GM21723 (cell line): ENCODE measurements at regions not wholly inside any gene's neighbourhood (a gene's known extent, or its start where the extent isn't known, plus 50 kb on each side); places are given as distances from the start of the nearest gene placed in this dataset.
"Not testable (repeated sequence)": the region's sequence is repeated elsewhere in the genome, so short reads cannot be mapped to it uniquely, and the experiment has no call there.

Source experiments
- ATAC-seq: cut with Tn5 transposase; IDR thresholded peaks from one replicate; pipeline ENCODE4 v1.9.1; 2021; ENCODE audit warnings: mild to moderate bottlenecking, moderate library complexity; ENCODE audit not compliant: unreplicated experiment

DNA sequence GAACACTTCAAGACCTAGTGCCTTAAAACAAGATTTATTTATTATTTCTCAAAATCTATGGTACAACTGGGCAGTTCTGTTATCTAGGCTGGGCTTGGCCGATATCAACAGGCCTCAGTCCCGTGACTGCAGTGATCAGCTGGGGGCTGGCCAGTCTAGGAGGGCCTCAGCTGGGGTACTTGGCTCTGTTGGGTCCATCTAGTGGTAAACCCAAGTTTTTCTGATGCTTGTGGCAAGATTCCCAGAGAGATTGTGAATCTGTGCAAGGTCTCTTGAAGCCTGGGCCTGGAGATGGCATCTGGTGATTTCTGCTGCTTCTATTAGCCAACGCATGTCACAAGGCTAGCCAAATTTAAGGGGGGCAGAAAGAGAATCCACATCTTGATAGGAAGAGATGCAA, 482.4 kb upstream of the SGO1 start:
- ATAC-seq: no peak

DNA sequence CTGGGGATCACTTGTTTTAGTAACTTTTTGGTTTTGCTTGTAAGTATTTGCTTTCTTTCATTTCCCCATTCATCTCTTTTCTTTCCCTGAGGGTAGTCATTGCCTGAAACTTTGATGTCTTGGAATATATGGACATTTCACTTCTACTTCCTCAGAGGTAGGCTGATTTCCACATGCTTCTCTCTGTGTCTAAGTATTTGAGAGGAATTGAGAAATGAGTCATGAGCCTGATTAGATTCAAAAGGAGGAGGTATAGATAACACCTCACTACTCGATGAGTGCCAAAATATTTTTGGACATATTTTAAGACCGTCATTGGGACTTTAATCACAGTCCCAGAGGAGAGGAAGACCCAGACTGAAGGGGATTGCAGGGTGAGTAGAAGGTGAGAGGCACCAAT, 480.1 kb upstream of the SGO1 start:
- ATAC-seq: no peak

GRCh38 chr3:20658491-20658890, 472.5 kb upstream of the SGO1 start:
- no peak for ATAC-seq

DNA sequence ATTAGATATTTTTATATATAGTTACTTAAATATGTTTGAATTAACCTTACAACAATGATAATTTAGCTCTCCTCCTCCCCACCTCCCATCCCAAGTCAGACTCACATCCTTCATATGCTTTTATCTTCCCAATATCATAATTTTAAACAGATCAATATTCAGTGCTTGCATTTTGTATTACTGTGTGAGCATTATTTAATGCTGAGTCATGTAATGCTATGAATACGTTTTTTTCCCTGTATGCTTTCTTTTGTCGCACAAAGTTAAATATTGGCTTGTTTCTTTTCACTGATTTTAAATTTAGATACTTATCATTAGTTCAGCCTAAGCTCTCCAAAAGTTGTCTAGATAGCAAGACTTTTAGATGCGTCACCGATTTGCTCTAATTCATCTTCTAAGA, 471.6 kb upstream of the SGO1 start:
- ATAC-seq: no peak

- no peak for ATAC-seq
Observed at GRCh38 chr3:20652231-20652986, 466.4 kb upstream of the SGO1 start.

DNA sequence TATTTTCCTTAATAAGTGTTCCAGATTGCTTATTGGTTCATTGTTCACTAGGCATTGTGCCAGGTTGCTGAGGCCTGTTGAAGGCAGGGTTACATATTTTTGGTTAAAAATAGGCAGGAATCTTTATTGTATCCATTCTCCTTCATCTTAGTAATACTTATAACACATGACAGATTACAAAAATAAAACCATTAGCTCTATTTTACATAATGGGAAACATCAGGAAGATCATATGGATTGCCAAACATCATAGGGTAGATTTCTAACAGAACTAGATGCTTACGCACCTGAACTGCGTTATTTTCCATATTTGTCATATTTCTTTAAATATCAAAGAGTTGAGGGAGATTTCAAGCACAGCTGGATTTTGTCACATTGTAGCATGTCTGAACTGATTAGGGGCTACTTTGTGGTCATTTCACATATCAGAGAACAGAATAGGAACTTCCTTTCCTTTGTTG, 462.9 kb upstream of the SGO1 start:
- no peak for ATAC-seq

- ATAC-seq: no peak
Observed at GRCh38 chr3:20648294-20648693, 462.3 kb upstream of the SGO1 start.

DNA sequence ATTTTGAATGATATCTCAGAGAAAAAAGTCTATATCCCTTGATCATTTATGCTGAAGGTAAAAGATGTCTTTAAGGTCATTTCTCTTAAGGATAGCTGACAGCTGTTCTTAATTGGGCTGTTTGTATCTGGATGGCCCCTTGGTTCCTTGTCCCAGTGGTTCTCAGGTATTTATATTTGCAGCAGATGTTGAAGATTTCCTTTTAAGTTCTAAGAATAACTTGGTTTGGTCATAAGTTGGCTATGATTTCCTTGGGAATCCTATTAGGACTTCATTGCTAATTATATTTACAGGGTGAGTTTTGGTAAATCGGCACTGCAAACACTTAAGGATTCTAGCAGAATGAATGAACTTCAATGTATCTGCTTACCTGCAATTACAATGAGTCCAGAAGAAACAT, 460.4 kb upstream of the SGO1 start:
- no peak for ATAC-seq

DNA sequence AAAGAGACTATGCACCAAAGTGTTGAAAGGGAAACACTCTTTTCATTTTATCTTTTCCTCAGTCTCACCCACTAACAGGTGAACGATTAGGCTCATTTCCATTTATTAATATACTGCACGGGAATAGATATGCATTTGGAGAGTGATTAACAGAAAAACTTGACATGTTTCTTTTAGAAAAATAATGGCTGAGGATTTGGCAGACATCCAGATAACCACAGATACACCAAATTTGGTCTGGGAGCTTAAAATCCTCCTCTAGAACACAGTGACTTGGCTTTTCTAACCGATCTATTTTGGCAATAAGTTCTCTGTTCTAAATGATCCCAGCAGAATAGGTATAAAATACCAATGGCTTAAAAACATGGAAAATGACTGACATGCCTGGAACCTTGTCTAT, 459.3 kb upstream of the SGO1 start:
- ATAC-seq: no peak

DNA sequence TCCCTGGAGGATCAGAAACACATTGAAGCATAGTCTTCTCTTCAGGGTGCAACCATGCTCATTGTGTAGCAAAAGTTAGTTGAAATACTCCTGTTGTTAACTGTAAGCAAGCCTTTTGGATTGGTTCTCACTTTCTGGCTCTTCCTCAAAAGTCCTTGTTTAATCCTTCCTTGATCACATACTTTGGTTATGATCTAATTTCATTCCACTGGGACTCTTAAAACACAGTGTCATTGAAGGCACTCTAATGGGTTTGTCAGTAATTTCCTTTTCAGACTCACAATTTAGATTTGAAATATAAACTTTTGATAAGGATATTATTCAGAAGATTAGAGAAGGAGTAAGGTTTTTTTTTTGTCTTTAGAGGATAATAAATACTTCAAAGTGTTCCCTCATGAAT, 451.7 kb upstream of the SGO1 start:
- ATAC-seq: no peak

DNA sequence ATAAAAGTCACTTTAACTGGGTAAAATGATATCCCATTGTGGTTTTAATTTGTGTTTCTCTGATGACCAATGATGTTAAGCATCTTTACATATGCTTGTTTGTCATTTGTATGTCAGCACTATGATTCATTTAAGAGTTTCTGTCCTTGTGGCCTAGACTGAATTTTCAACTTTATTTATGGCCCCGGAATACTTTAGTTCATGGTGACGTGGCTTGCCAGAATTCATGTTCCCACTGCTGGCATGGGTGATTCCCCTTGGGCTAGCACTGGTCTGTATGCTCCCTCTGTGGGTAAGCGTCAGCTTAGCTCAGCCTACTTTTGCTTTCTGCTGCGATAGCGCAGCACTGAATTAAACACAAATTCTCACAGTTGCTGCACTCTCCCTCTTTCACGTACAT, 436.3 kb upstream of the SGO1 start:
- no peak for ATAC-seq

- ATAC-seq: not testable (repeated sequence)
Observed at GRCh38 chr3:20618621-20619020, 432.6 kb upstream of the SGO1 start.

DNA sequence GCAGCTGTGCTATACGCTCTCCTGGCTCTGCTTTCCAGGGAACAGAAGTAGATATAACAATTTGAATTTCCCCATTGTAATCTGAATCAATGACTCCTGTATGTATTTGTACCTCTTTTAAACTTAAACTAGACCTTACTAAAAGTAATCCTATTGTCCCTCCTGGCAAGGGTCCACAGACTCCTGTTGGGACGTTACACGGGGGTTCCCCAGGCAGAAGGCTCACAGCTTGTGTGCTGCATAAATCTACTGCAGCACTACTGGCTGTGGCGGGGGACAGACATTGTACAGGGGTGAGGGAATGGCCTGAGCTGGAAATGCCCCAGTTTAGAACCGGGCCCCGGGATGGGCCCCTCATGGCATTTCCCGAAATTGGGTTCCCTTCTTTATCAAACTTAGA, 432.2 kb upstream of the SGO1 start:
- not testable (repeated sequence) for ATAC-seq

GRCh38 chr3:20615982-20616381, 430.0 kb upstream of the SGO1 start:
- ATAC-seq: not testable (repeated sequence)

DNA sequence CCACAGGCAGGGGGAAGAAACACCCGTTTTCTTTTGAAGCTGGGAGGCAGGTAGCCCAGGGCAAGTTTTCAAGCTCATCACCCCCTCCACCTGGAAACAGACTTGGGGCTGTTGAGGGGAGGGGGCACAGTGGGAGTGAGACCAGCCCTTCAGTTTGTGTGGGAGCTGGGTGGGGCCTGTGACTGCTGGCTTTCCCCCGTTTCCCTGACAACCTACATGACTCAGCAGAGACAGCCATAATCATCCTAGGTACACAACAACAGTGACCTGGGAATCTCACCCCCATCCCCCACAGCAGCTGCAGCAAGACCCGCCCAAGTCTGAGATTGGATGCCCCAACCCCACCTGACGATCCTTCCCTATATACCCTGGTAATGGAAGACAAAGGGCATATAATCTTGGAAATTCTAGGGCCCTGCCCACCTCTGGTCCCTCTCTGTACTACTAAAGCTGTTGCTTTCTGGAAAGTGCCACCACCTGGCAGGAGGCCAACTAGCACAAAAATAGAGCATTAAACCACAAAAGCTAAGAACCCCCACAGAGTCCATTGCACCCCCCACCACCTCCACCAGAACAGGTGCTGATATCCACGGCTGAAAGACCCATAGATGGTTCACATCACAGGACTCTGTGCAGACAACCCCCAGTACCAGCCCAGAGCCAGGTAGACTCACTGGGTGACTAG, 422.2 kb upstream of the SGO1 start:
- no peak for ATAC-seq

- ATAC-seq: no peak
Observed at GRCh38 chr3:20604659-20605058, 418.7 kb upstream of the SGO1 start.

DNA sequence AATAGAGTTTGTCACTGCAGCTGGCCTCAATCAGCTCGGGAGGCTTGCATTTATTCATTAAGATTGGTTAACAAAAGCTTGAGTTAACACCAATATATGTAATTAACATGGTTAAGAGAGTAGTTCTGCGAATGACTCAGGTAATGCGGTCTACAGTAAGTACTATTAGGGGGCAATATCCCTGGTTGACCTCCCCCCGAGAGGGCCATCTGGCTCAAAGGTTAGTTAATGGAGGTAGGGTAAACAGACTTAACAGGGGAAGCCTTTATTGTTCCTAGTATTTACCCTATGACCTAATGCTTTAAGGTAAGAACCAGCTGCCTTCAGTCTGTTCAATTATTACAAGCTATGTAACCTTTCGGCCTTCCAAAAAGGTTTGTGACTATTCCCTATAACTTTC, 403.3 kb upstream of the SGO1 start:
- ATAC-seq: no peak

- no peak for ATAC-seq
Observed at GRCh38 chr3:20588781-20589180, 402.8 kb upstream of the SGO1 start.

DNA sequence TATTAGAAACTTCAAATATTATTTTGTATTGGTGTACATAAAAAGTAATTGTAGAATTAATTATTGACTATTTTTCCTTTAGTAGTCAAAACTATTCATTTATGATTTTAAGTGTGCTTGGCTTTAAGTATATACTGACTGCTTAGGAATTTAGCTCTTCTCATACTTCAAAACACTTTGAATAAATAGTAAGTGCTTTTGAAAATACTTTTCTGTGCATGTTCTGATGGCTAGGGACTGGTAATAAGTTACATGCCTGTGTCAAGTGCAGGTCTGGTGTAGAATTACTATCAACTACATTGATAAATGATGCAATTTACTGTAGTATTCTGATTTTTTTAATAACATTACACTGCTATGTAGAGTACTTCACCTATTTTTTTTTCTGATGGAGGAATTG, 397.6 kb upstream of the SGO1 start:
- ATAC-seq: no peak

DNA sequence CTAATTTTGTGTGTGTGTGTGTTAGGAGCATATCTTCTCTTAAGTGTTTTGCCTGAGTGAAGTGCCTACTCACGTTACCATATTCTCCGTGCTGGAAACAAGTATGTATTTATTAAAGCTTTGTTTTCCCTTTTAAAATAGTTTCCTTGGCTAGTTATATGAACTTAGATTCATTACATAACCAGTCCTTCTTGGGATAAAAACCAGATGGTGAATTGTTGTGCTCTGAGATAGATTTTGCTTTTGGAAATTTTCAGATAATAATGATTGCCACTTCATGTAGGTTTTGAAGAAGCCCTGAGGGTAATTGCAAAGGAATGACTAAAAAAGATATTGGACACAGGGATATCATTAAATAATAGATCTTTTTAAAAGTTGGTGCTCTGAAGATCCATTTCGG, 390.2 kb upstream of the SGO1 start:
- ATAC-seq: no peak

DNA sequence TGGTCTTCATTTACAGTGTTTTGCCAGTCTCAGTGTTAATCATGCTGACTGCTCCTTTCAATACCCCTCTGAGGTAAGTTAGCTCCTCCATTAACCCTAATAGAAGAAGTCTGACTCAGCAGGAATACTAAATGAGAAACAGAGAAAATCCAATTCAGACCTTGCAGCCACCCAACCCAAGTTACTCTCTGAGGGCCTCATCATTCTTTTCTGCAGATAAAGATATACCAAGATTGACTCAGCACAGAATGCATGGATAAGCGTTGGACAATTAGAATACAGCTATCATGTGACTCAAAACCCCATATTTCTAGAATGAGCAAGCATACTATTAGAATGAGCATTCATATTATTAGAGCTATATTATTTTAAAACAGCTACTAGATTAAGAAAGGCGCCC, 389.1 kb upstream of the SGO1 start:
- ATAC-seq: no peak

- no peak for ATAC-seq
Observed at GRCh38 chr3:20574746-20575145, 388.7 kb upstream of the SGO1 start.

DNA sequence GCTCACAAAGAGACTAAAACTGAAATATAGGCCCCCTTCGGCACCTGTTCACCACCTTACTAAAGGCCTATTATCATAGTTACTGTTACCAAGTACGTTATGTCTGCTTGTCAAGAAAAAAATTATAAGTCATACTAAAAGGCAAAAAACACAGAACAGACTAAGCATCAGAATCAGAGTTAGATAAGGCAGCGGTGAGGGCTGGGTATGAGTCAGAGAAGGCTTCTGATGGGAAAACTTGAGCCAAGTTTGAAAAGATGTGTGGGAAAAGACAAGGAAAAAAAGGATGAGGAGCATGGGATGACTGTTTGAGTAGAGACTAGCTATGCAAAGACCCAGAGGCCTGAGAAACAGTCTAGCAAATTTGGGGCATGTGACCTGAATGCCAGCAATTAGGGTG, 387.2 kb upstream of the SGO1 start:
- ATAC-seq: no peak
